GM21825 (cell line): ENCODE measurements at regions not wholly inside any gene's neighbourhood (a gene's known extent, or its start where the extent isn't known, plus 50 kb on each side); places are given as distances from the start of the nearest gene placed in this dataset.

ENCODE experiments used
- ATAC-seq: cut with Tn5 transposase; IDR thresholded peaks from one replicate; pipeline ENCODE4 v1.9.1; 2021; ENCODE audit warnings: mild to moderate bottlenecking, moderate library complexity; ENCODE audit not compliant: unreplicated experiment

GRCh38 chr1:182297335-182297734, 94.3 kb downstream of the GLUL start:
- ATAC-seq, result no peak

DNA sequence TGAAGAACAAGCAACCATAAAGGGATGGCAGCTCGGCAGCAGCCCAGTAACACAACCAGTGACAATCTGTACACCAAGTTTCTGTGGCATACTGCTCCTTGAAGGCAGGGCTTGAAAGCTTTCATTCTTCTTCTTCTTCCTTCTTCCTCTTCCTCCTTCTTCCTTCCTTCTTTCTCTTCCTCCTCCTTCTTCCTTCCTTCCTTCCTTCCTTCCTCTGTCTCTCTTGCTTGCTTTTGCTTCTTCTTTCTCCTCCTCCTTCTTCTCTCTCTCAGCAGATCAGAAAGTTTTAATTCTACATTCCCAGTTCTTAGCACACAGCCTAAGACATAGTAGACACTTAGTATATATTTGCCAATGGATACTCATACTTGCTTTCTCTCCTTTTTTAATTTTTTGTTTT, 95.9 kb downstream of the GLUL start:
- ATAC-seq, result no peak

DNA sequence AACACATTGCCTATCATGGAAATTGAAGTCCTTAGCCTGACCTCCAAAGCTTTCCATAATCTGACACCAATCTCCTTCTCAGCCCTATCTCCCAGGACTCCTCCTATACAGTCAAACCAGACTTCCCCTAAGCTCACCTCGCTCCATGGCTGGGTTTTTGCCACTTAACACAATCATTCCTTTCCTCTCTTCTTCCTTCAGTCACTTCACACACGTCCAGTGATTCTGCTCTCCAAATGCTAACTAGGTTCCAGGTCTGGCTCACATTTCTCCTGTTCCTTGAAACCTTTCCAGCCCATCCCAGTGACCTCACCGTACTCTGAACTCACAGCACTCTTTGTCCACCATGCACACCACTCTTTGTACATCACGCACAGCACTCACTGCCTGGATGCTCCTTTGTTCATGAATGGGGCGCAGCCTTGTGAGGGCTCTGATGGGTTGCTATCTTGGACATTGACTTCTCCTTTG, 98.4 kb downstream of the GLUL start:
- no peak for ATAC-seq

DNA sequence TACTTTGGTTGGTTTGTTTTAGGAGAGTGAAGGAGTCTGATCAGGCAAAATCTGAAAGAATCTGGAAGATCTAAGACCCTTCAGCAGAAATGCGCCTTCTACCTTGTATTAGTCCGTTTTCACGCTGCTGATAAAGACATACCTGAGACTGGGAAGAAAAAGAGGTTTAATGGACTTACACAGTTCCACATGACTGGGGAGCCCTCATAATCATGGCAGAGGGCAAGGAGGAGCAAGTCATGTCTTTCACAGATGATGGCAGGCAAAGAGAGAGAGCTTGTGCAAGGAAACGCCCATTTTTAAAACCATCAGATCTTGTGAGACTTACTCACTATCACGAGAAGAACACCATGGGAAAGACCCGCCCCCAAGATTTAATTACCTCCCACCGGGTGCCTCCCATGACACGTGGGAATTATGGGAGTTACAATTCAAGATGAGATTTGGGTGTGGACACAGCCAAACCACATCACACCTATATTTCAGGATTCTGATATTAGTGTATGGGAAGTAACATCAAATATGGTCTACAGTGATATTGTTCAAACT, 99.3 kb downstream of the GLUL start:
- ATAC-seq, result no peak

DNA sequence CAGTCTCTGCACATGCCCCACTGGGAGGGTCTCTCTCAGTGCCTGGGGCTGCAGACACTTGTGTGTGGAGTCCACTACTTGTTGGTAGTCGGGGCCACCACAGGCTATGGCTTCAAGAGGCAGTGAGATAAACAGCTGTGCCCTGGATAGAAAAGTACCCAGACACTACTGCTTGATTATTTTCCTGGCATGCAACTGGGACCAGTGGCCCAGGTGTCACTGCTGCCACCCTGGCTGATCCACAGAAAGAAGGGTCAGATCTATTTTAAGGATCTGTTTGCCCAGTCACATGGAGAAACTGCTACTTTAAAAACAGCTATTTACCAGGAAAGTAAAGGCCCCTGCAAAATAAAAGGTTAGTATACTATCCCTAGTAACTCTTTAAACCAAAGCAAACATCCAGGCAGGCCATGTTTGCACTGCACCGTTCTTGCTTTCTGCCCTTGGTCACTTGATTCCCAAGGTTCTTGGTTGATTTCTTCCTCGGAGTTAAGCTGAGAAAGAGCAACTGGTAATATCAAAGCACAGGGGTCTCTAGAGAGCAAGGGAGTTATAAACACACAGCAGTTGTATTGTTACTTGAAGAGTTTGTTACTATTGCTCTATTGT, 99.9 kb downstream of the GLUL start:
- no peak for ATAC-seq

GRCh38 chr1:182288749-182289604, 102.6 kb downstream of the GLUL start:
- ATAC-seq, result no peak

DNA sequence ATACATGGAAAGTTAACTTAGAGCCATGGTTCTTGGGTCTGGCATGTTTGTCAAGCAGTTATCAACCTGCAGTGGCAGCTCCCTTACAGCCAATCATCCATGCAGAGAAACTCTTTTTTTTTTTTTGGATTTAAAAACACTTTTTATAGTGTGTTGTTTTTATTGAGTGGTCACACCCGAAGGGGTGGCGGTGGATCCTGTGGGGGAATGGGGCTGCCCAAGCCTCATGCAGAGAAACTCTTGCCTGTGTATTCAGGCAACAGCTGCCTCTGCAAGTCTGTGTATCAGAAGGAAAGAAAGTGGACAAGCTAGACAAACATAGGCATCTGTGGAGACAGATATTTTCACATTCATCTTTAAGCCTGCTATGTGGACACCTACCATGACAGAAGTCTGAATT, 104.8 kb downstream of the GLUL start:
- no peak for ATAC-seq

DNA sequence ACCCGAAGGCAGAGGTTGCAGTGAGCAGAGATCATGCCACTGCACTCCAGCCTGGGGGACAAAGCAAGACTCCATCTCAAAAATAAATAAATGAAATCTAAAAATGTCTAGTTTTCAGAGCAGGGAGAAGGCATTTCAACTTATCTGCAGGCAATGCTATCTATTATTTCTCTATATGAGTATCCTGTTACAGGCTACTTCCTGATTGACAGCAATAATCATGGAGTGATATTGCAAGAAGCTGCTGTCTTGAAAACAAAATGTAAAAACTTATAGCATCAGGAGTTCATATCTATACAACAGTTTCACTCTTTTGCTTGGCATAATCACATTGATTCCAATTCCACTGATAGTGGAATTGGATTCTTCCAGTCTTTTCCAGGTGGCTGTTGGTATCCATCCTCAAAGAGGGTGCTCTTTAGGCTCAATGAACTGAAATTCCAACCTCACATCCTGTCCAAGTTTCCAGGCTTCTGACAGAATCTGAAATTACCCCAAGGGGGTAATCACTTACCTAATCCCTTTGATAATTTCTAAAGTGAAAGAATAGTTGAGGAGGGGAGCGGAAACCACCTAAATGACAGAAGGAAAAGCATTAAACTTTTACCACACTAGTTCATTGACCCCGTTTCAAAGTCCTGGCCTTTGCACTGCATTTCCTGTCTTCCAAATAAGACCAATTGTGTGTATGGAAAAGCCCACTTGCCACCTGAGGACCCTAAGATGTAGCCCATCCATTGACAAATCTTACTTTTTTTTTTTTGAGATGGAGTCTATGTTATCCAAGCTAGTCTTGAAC, 107.6 kb downstream of the GLUL start:
- no peak for ATAC-seq

DNA sequence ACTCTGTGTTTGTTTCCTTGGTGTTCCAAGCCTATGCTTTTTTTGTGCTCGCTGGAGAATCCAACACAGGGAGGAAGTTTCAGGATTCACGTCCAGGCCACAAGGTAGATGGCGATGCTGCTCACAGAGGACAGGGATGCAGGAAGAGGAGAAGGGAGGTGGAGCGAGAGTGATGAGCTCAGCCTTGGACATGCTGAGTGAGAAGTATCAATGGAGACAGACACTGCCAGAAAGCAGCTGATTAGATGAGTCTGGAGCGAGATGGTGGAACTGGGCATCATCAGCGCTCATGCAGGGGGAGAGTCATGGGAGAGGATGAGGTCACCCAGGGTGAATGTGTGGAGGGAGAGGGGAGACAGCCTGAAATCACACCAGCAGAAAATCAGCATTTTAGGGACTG, 110.0 kb downstream of the GLUL start:
- no peak for ATAC-seq

DNA sequence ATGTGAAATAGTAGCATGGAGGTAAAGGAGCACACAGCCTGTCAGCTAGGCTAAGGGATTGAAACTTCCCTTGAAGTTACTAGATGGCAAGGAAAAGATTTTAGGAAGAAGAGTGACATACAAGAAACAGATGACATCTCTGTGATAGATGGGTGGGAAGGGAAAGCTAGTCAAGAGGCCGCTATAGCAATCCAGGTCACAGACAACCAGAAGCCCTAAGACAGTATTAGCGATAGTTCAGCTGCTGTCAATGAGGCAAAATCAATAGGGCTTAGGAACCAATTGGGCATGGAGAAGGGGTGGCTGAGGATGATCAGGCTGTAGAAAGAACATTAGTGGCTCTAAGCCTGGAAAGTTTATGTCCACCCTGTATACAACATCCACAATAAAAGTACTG, 111.1 kb downstream of the GLUL start:
- ATAC-seq, result no peak

GRCh38 chr1:182279724-182280503, 111.7 kb downstream of the GLUL start:
- ATAC-seq, result no peak

DNA sequence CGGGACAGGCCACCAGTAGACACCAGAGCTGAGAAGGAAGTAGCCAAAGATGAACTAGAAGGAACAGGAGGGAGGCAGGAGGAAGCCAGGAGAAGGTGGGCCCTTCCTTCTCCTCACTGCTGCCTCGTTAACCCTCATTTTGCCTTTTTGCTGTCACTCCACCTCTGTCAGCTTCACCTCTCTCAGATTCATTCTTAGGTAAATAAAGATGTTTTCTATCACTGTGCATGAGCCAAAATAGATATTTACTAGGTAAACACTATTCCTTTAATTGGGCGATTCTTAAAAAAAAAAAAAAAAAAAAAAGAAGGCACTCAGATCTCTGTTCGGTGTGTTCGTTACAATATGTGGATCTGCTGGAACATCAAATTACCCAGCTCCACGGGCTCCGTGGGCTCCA, 112.3 kb downstream of the GLUL start:
- ATAC-seq, result no peak

- ATAC-seq, result no peak
Observed at GRCh38 chr1:182278144-182279054, 113.2 kb downstream of the GLUL start.

DNA sequence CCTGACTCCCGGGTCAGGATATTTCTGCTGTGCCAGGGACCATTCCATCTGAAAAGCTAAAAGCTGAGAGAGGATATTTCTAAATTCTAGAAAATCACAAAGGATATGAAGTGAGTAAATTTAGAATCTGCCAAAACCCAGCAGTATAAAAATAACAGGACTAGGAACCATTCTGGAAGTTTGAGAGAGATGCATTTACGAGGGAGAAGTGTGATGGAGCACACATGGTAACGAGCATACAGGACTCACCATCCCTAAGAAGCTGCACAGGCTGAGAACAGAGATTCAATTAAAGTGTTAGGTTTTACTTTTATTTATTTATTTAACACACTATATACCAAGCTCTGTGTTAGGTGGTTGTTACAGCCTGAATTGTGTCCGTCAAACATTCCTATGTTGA, 116.3 kb downstream of the GLUL start:
- ATAC-seq, result no peak

DNA sequence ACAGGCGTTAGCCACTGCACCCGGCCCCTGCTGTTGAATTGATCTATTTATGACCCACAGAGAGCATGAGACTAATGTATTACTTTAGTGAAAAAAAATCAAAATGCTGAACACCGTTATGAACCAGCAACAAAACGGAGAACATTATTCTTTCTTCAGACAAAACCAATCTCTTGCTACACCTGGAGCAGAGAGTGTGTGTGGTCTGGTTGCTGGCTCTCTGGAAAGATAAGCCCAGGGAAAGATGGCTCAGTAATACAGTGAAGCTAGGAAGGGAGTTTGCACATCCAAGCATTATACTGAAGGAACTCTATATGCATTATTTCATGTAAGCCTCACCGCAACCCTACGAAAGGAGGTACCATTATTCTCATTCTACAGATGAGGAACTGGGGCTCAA, 117.0 kb downstream of the GLUL start:
- ATAC-seq, result no peak

DNA sequence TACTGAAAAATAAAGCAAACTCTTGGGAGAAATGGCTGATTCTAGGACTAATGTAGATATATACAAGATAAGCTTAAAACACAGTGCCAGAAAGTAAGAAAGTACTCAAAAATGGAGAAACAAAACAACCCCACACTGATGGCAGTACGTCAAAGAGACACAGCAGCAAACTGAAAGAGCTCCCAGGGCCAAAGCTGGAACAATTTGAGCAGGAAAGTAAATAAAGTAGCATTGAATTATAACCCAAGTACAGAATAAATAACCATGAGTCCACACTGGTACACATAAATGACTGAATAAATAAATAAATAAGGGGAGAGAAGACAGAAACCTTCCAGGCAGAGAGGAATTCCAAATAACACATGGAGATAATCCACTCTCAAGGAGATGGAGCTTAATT, 120.9 kb downstream of the GLUL start:
- ATAC-seq, result no peak

DNA sequence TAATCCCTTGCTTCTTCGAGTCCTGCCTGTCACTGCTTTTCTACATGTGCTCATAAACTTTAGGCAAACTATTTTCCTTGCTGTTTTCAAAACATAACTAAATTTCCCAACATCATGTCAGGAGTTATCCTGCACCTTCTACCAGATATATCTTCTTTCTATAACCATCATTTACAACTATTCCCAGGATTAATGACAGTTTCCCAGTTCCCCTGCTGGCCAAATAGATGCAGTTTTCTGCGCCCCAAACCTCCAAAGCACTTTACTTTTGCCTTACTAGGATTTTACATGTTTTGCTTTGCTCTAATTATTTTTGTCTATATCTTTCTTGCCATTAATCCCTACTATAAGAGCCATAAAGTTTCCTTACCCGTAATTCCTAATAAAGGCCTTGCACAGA, 122.5 kb downstream of the GLUL start:
- ATAC-seq, result no peak

DNA sequence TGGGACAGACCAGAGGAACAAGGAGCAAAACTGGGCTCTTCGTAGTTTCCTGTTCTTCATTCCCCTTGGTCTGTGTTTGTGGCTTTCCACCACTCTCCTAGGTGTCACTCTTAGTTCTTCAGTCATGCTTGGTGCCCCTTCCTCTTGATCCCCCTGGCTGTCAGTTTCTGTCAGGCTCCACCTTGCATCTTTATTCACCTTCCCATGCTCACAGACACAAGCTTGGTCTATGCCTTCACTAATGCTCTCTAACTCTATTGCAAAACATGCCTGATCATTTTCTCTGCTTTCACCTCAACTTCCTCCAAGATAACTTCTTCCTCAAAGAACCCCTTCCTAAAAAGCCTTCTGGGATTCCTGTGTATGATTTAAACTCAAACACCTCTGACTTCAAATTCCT, 122.9 kb downstream of the GLUL start:
- no peak for ATAC-seq

- no peak for ATAC-seq
Observed at GRCh38 chr1:182264185-182264584, 127.4 kb downstream of the GLUL start.

DNA sequence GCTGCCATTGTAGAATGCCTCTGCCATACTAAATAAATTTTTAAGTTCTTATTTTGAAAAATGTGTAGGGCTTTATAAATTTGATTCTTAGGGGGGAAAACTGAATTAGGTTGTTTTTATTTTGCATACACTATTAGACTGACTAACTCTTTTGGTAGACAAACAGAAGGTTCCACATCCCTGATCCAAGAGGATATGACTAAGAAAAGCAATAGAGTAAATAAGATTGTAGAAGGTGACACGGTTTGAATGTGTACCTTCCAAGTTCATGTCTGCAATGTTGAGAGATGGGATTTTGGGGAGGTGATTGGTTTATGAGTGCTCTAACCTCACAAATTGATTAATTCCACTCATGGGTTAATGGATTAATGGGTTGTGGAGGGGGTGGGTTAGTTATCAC, 127.9 kb downstream of the GLUL start:
- no peak for ATAC-seq
